OCI-LY7 (cell line): ENCODE measurements at regions not wholly inside any gene's neighbourhood (a gene's known extent, or its start where the extent isn't known, plus 50 kb on each side); places are given as distances from the start of the nearest gene placed in this dataset.

ENCODE experiments used
- BruUV-seq: library from RNA; stranded (reverse); fragments of 400-500 nt; replicated peaks from 2 replicates; lab custom pipeline; 2021; lab: Mats Ljungman, UMichigan
- CTCF ChIA-PET: fragments of 300-600 bp; sonication (Branson Sonifier 250); formaldehyde crosslinking; loops from one replicate; lab custom pipeline; 2022; ENCODE audit warnings: antibody characterized with exemption; ENCODE audit not compliant: unreplicated experiment; lab: Charles Lee
- POLR2A ChIA-PET: fragments of 300-600 bp; sonication (Branson Sonifier 250); formaldehyde crosslinking; loops from one replicate; lab custom pipeline; 2022; ENCODE audit warnings: antibody characterized with exemption; lab: Charles Lee
- DNase-seq: peaks from one replicate; pipeline ENCODE4 v3.0.0-alpha.2; 2015; ENCODE audit warnings: low spot score
- H2AFZ ChIP-seq: fragments of 200-600 bp; sonication (generic), shearing (Covaris generic); 2 replicates; pipeline ENCODE4 v1.6.1; 2014; ENCODE audit warnings: mild to moderate bottlenecking, antibody characterized with exemption, low read length, moderate library complexity
- H3K27ac ChIP-seq: fragments of 200-600 bp; sonication (generic); 2 replicates; pipeline ENCODE4 v1.5.1; 2014; ENCODE audit warnings: mixed run types, low read depth, mild to moderate bottlenecking, moderate library complexity, low read length, inconsistent platforms; ENCODE audit not compliant: poor library complexity, severe bottlenecking
- H3K36me3 ChIP-seq: fragments of 200-600 bp; sonication (generic); 2 replicates; pipeline ENCODE4 v1.6.1; 2014; ENCODE audit warnings: mild to moderate bottlenecking, antibody characterized with exemption, low read length, moderate library complexity, mixed read lengths; ENCODE audit not compliant: insufficient read depth
- H3K4me1 ChIP-seq: fragments of 200-600 bp; sonication (generic); 2 replicates; pipeline ENCODE4 v1.5.1; 2014; ENCODE audit warnings: mild to moderate bottlenecking, low read length; ENCODE audit not compliant: insufficient read depth, poor library complexity, severe bottlenecking
- H3K4me2 ChIP-seq: fragments of 200-600 bp; sonication (generic); 2 replicates; pipeline ENCODE4 v1.6.1; 2014; ENCODE audit warnings: mild to moderate bottlenecking, low read length
- H3K4me3 ChIP-seq: fragments of 200-600 bp; sonication (generic); 2 replicates; pipeline ENCODE4 v1.5.1; 2014; ENCODE audit warnings: mild to moderate bottlenecking, low read depth, low read length; ENCODE audit not compliant: poor library complexity, severe bottlenecking
- H3K79me2 ChIP-seq: fragments of 200-600 bp; sonication (generic); 2 replicates; pipeline ENCODE4 v1.6.1; 2016; ENCODE audit warnings: low read depth, mild to moderate bottlenecking, low read length, moderate library complexity, mixed read lengths; ENCODE audit not compliant: insufficient read depth
- H3K9me2 ChIP-seq: fragments of 200-600 bp; sonication (generic); 2 replicates; pipeline ENCODE4 v1.6.1; 2016; ENCODE audit warnings: mild to moderate bottlenecking, low read length, mixed read lengths; ENCODE audit not compliant: insufficient read depth
- H3K9me3 ChIP-seq: fragments of 200-600 bp; sonication (generic); 2 replicates; pipeline ENCODE4 v1.6.1; 2014; ENCODE audit warnings: mild to moderate bottlenecking, mixed run types, low read length, mixed read lengths
- H4K20me1 ChIP-seq: fragments of 200-600 bp; sonication (generic); 2 replicates; pipeline ENCODE4 v1.6.1; 2014; ENCODE audit warnings: mild to moderate bottlenecking, antibody characterized with exemption, low read length, moderate library complexity, mixed read lengths; ENCODE audit not compliant: insufficient read depth
- EZH2phosphoT487 ChIP-seq: fragments of 200-600 bp; sonication (generic); IDR thresholded peaks from 2 replicates; pipeline ENCODE4 v1.6.1; 2018; ENCODE audit warnings: low read depth, borderline replicate concordance, mild to moderate bottlenecking, mixed run types, antibody characterized with exemption, low read length, moderate library complexity, mixed read lengths
- intact Hi-C: fragments of 100-400 bp; cut with micrococcal nuclease; formaldehyde crosslinking; loops from one replicate; pipeline ENCODE4 v1.10.0; 2022; ENCODE audit not compliant: unreplicated experiment
- TF ChIP-seq, protein P1 (sequence below): fragments of 200-600 bp; sonication (generic); conservative IDR thresholded peaks from 2 replicates; pipeline ENCODE4 v1.5.1; 2014; ENCODE audit warnings: mild to moderate bottlenecking, antibody characterized with exemption, low read length, moderate library complexity, mixed read lengths

DNA sequence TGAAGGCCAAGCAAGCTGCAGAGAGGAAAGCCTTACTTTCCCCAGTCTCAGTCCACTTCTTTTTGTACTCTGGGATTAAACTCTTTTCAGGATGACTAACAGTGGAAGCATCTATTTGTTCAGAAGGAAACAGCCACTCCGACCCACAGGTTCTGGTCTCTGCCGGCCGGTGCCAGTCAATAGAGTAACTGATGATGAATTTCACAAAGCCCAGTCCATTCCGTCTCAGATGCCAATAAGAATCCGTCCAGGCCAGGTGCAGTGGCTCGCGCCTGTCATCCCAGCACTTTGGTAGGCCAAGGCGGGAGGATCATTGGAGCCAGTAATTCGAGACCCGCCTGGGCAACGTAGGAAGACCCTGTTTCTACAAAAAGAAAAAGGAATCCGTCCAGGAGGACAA, 58.5 kb upstream of the HELT start:
- H3K27ac ChIP-seq: no peak overlapping the region
- no peak for DNase-seq
- H3K79me2 ChIP-seq: no peaks in the 10 kb centered on the region
- H3K9me3 ChIP-seq: no peaks in the 10 kb centered on the region
- intact Hi-C loops: no loop called here
- no TSS peak for BruUV-seq
- POLR2A ChIA-PET: interaction anchor here (0.5 kb wide), 1 partner anchor 19 kb away, joined by 3 read pairs; no protein-coding TSS in a partner anchor
- no peak overlapping the region for H3K4me2 ChIP-seq
- no peaks in the 10 kb centered on the region for H4K20me1 ChIP-seq
- no peak overlapping the region for H3K4me3 ChIP-seq
- no peak overlapping the region for H2AFZ ChIP-seq
- no peaks in the 10 kb centered on the region for H3K36me3 ChIP-seq
- H3K4me1 ChIP-seq: no peaks in the 10 kb centered on the region
- H3K9me2 ChIP-seq: no peaks in the 10 kb centered on the region
- TF ChIP-seq, protein P1, sequence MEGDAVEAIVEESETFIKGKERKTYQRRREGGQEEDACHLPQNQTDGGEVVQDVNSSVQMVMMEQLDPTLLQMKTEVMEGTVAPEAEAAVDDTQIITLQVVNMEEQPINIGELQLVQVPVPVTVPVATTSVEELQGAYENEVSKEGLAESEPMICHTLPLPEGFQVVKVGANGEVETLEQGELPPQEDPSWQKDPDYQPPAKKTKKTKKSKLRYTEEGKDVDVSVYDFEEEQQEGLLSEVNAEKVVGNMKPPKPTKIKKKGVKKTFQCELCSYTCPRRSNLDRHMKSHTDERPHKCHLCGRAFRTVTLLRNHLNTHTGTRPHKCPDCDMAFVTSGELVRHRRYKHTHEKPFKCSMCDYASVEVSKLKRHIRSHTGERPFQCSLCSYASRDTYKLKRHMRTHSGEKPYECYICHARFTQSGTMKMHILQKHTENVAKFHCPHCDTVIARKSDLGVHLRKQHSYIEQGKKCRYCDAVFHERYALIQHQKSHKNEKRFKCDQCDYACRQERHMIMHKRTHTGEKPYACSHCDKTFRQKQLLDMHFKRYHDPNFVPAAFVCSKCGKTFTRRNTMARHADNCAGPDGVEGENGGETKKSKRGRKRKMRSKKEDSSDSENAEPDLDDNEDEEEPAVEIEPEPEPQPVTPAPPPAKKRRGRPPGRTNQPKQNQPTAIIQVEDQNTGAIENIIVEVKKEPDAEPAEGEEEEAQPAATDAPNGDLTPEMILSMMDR: no peak
- no peak for TF ChIP-seq EZH2phosphoT487
- CTCF ChIA-PET: interaction anchor here (0.6 kb wide), 1 partner anchor 1252 kb away, joined by 3 read pairs; no protein-coding TSS in a partner anchor

DNA sequence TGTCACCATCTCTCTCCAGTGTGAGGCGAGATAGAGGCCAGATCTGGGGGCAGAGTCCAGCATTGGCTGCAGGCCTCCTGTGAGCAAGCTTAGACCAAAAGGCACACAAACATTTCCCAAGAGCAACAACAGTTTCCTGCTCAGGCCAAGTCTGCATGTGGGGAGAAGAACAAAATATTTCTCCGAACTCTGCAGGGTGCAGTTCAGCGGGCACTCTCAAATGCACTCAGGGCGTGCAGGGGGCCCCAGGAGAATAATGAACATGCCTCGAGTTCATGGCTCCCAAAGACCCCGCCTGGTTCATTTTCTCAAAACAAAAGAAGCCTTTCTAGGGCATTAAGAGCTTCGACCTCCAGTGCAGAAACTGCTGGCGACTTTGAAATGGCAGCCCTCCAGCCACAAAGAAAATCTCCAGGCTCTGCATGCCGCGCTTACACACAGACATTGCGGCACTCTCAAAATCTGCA, 57.8 kb upstream of the HELT start:
- CTCF ChIA-PET: interaction anchor here (0.6 kb wide), 1 partner anchor 1252 kb away, joined by 3 read pairs; no protein-coding TSS in a partner anchor
- TF ChIP-seq, protein P1: no peak
- no peak for TF ChIP-seq EZH2phosphoT487
- POLR2A ChIA-PET: no interaction called here
- Histone ChIP-seq H3K27ac (no peak overlapping the region), H3K4me1 (no peaks in the 10 kb centered on the region), H3K9me2 (no peaks in the 10 kb centered on the region), H3K9me3 (no peaks in the 10 kb centered on the region), H4K20me1 (no peaks in the 10 kb centered on the region), H3K36me3 (no peaks in the 10 kb centered on the region), H2AFZ (no peak overlapping the region), H3K4me3 (no peak overlapping the region), H3K4me2 (no peak overlapping the region), H3K79me2 (no peaks in the 10 kb centered on the region)
- DNase-seq: no peak
- BruUV-seq: no TSS peak
- intact Hi-C loops: no loop called here

DNA sequence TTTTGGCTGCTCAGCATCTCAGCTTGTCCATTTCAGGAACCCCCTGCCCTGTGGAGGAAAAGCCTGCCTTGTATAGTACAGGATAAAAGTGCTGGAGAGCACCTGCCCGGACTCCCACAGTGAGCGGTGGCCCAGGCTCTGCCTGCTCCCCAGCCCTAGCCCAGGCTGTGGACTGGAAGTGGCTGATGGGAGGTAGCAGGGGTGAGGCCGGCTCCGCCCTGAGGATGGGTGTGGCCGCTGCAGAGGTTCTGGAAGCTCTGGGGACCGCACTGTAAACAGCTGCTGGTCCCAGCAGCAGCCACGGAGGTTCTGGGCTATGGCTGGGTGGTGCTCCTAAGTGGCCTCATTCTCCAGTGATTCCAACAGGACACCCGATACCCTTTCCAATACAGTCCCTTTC, 56.6 kb upstream of the HELT start:
- H2AFZ ChIP-seq: no peak overlapping the region
- H4K20me1 ChIP-seq: no peaks in the 10 kb centered on the region
- H3K79me2 ChIP-seq: no peaks in the 10 kb centered on the region
- no peak for TF ChIP-seq EZH2phosphoT487
- TF ChIP-seq, protein P1: no peak
- H3K9me3 ChIP-seq: no peaks in the 10 kb centered on the region
- CTCF ChIA-PET: no interaction called here
- BruUV-seq: no TSS peak
- DNase-seq: no peak
- H3K4me3 ChIP-seq: no peak overlapping the region
- no peak overlapping the region for H3K27ac ChIP-seq
- H3K36me3 ChIP-seq: no peaks in the 10 kb centered on the region
- H3K4me2 ChIP-seq: no peak overlapping the region
- no peaks in the 10 kb centered on the region for H3K4me1 ChIP-seq
- no peaks in the 10 kb centered on the region for H3K9me2 ChIP-seq
- intact Hi-C loops: no loop called here
- POLR2A ChIA-PET: no interaction called here
